GM19395 (cell line): ENCODE measurements at regions not wholly inside any gene's neighbourhood (a gene's known extent, or its start where the extent isn't known, plus 50 kb on each side); places are given as distances from the start of the nearest gene placed in this dataset.

Source experiments
- ATAC-seq: cut with Tn5 transposase; IDR thresholded peaks from one replicate; pipeline ENCODE4 v1.9.1; 2021; ENCODE audit warnings: mild to moderate bottlenecking, moderate library complexity; ENCODE audit not compliant: unreplicated experiment

DNA sequence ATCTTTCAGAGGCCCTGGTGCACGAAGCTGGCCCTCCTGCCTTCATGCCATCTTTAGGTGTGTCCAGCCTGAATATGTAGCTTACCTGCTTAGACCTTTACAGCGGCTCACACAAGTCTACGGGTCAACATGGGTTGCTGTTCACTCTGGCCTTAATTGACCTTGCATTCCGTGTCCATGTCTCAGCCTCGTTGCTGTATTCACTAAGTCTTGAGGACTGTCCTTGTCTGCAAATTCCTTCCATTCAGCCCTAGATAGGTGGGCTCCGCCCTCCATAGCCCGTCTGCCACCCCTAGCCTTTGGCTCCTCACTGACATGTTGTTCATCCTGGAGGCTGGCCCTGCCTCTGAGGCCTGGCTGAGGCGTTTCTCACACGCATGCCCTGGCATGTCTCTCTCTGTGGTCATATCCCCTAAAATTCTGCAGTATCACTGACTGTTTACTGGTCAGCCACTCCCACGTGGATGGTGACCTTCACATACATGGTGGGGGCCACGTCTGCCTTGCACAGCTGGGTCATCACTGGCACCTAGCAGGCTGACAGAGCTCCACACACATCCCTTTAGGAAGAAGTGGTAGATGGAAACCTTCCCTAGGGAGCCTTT is 394.1 kb upstream of the MKI67 start:
- no peak for ATAC-seq

- no peak for ATAC-seq
Measured at GRCh38 chr10:128522551-128523308, 396.5 kb upstream of the MKI67 start.

DNA sequence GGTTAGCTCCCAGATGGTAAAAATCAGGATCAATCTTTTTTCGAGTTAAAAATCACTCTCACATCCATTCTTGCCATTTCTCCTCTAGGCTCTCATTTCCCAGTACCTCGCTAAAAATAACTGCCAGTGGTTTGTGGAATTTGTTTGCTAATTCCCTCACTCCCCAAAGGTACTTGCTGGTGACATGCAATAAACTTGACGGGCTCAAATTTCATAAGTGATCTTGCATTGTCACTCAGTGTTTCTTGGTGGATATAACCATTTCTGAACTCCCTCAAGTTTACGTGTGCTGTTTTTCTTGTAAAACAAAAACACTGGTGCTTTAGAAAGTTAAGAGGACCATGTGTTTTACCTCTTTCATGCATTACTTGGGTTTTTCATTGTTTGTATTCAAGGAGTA is 399.2 kb upstream of the MKI67 start:
- ATAC-seq: no peak

- ATAC-seq: no peak
Measured at GRCh38 chr10:128525936-128526335, 399.7 kb upstream of the MKI67 start.

GRCh38 chr10:128526791-128527375 is 400.7 kb upstream of the MKI67 start:
- ATAC-seq: no peak

GRCh38 chr10:128527711-128528110 is 401.5 kb upstream of the MKI67 start:
- ATAC-seq: no peak

GRCh38 chr10:128528167-128528566 is 401.9 kb upstream of the MKI67 start:
- ATAC-seq: no peak

DNA sequence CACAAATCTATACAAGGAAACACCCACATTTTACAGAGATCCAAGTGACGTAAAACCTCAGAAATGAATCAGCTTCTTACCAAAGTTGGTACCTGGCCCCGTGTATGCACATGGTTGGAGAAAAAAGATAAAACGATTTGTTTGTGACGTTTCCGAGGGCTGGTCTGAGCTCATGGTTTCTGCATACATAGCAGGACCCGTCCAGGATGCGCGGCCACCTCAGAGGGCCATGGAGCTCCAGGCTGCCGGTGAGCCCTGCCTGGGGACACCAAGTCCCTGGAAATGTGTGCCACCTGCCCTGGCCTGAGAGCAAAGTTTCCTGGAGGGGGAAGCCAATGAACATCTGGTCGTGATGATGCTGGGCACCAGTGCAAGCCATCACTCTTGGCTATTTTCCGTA is 402.6 kb upstream of the MKI67 start:
- ATAC-seq: no peak

GRCh38 chr10:128529225-128529624 is 403.0 kb upstream of the MKI67 start:
- ATAC-seq: no peak

GRCh38 chr10:128530301-128530700 is 404.1 kb upstream of the MKI67 start:
- ATAC-seq: no peak

- ATAC-seq: no peak
Measured at GRCh38 chr10:128530946-128531345, 404.7 kb upstream of the MKI67 start.

- ATAC-seq: no peak
Measured at GRCh38 chr10:128534686-128535085, 408.5 kb upstream of the MKI67 start.

- no peak for ATAC-seq
Measured at GRCh38 chr10:128536259-128536658, 410.0 kb upstream of the MKI67 start.

DNA sequence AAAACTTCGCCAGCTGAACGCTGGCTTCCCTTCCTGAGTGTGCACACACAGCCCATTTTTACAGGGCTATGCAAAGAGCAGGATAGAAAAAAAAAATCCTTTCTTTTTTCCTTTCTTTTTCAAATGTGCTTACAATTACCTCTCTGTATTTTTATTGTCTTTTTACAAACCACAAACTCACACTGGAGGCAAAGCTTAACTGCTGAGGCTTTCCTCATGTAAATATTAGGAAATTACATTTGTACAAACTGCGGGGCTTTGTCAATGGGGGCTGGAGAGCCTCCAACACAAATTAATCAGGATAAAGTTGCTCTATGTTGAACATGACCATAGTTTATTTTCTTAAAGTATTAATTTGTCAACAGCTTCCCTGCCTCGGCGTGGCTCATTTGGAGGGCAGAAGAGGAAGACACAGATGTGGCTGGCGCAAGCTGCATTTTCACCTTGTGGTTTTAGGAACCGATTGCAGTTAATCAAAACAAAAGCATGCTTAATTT is 411.7 kb upstream of the MKI67 start:
- ATAC-seq: no peak

DNA sequence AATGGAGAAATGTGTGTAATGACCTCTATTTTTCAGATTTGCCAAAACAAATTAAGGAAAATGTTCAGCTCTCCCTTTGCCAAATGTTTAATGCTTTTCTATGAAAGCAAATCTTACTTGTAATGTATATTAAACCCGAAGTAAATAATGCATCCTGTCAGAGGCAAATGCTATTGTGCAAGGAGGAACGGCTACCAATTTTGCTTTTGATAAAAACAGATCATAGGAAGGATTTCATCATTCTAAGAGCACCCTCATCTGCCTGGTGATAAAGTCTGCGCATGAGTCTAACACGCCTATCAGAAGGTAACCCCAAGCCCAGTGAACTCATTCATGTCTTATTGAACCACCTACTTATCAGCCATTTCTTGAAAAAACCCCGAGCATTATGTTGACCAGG is 412.4 kb upstream of the MKI67 start:
- no peak for ATAC-seq

GRCh38 chr10:128539510-128540127 is 413.4 kb upstream of the MKI67 start:
- ATAC-seq: no peak

DNA sequence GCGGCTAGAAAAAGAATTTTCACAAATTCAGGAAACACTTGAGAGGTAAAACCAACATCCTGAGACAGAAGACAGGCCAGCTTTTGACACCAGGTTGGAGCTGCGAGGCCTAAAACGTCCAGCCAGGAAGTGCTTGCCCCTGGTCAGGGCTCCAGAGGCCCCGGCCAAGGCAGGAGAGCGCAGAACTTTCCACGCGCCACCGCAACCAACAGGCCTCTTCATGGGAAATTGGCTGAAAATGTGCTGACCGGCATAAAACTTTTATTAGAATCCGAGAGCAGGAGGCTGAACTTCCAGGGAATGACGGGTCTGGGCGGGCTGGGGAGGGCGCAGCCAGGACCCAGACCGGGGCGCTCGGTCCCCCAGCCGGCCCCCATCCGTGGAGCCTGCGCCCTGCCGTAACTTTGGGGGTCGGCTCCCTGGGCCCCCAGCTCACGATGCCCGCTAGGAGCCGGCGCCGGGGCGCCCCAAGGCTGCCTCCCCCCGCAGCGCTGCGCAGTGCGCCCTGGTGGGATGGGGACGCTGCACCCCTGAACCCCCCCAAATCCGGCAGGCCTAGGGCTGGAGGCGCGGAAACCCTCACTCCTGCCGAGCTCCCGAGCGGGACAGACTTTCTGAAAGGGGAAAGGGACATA is 414.0 kb upstream of the MKI67 start:
- no peak for ATAC-seq

- no peak for ATAC-seq
Measured at GRCh38 chr10:128540781-128541761, 414.8 kb upstream of the MKI67 start.

GRCh38 chr10:128541926-128542475 is 415.8 kb upstream of the MKI67 start:
- no peak for ATAC-seq

- ATAC-seq: no peak
Measured at GRCh38 chr10:128542659-128543058, 416.4 kb upstream of the MKI67 start.
